Panc1 (cell line): ENCODE measurements at regions not wholly inside any gene's neighbourhood (a gene's known extent, or its start where the extent isn't known, plus 50 kb on each side); places are given as distances from the start of the nearest gene placed in this dataset.

Experiments
- CTCF ChIP-seq: fragments of 450-650 bp; IDR thresholded peaks from 2 replicates; pipeline ENCODE4 v1.5.1; 2017; ENCODE audit warnings: mild to moderate bottlenecking
- POLR2AphosphoS5 ChIP-seq: IDR thresholded peaks from 2 replicates; pipeline ENCODE4 v1.6.1; 2012; ENCODE audit warnings: mild to moderate bottlenecking, low read depth, low read length, moderate library complexity
- SIN3A ChIP-seq: IDR thresholded peaks from 2 replicates; pipeline ENCODE4 v1.6.1; 2012; ENCODE audit warnings: low read depth, mild to moderate bottlenecking, low read length, moderate library complexity, borderline replicate concordance; ENCODE audit not compliant: insufficient read depth
- TCF7L2 ChIP-seq: IDR thresholded peaks from 2 replicates; pipeline ENCODE4 v1.6.1; 2011; ENCODE audit warnings: mild to moderate bottlenecking, low read depth, low read length, inconsistent platforms
- TF ChIP-seq, protein P1 (sequence below), 2 experiments: IDR thresholded peaks; 2 replicates each; pipeline ENCODE4 v1.6.1; 2011 to 2012; ENCODE audit warnings: low read depth in 2 of 2, control low read depth in 1 of 2, low read length in 1 of 2, mild to moderate bottlenecking in 1 of 2, moderate library complexity in 1 of 2; ENCODE audit not compliant: insufficient read depth in 1 of 2

GRCh38 chr3:22615790-22616189, 587.3 kb upstream of the UBE2E2 start:
- TF ChIP-seq SIN3A (no peak), CTCF (no peak), TCF7L2 (no peak), POLR2AphosphoS5 (no peak)
- TF ChIP-seq, protein P1, sequence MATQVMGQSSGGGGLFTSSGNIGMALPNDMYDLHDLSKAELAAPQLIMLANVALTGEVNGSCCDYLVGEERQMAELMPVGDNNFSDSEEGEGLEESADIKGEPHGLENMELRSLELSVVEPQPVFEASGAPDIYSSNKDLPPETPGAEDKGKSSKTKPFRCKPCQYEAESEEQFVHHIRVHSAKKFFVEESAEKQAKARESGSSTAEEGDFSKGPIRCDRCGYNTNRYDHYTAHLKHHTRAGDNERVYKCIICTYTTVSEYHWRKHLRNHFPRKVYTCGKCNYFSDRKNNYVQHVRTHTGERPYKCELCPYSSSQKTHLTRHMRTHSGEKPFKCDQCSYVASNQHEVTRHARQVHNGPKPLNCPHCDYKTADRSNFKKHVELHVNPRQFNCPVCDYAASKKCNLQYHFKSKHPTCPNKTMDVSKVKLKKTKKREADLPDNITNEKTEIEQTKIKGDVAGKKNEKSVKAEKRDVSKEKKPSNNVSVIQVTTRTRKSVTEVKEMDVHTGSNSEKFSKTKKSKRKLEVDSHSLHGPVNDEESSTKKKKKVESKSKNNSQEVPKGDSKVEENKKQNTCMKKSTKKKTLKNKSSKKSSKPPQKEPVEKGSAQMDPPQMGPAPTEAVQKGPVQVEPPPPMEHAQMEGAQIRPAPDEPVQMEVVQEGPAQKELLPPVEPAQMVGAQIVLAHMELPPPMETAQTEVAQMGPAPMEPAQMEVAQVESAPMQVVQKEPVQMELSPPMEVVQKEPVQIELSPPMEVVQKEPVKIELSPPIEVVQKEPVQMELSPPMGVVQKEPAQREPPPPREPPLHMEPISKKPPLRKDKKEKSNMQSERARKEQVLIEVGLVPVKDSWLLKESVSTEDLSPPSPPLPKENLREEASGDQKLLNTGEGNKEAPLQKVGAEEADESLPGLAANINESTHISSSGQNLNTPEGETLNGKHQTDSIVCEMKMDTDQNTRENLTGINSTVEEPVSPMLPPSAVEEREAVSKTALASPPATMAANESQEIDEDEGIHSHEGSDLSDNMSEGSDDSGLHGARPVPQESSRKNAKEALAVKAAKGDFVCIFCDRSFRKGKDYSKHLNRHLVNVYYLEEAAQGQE (IDR thresholded peaks at IDR 0.05; ENCODE audit: insufficient read depth in 1 of 2, low read depth in 2 of 2, low read length in 1 of 2), result no peak
